ENCODE measurements at regions not wholly inside any gene's neighbourhood (a gene's known extent, or its start where the extent isn't known, plus 50 kb on each side); places are given as distances from the start of the nearest gene placed in this dataset.

DNA sequence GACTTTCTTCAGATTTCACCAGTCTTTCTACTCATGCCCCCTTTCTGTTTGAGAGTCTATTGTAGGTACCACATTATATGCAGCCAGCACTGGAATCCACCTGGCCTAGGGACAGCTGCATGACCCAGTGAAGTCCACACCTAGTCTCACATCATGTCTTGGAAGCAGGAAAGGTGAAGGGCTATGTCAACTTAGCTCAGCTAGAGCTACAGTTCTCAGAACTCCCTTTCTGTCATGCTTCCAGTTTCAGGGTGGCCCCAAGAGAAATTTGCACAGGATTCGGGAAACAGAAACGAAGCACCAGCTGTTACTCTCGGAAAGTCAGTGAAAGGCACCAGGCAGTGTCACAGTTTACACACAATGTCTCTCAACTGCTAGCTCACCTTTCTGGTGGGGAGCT is 51.6 kb upstream of the NLRP1 start:
- DNase-seq: no peak

DNA sequence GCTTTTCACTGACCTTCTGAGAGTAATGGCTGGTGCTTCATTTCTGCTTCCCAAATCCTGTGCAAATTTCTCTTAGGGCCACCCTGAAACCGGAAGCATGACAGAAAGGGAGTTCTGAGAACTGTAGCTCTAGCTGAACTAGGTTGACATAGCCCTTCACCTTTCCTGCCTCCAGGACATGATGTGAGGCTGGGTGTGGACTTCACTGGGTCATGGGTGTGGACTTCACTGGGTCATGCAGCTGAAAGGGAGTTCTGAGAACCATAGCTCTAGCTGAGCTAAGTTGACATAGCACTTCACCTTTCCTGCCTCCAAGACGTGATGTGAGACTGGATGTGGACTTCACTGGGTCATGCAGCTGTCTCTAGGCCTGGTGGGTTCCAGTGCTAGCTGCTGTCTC is 54.3 kb upstream of the NLRP1 start:
- DNase-seq: no peak

DNA sequence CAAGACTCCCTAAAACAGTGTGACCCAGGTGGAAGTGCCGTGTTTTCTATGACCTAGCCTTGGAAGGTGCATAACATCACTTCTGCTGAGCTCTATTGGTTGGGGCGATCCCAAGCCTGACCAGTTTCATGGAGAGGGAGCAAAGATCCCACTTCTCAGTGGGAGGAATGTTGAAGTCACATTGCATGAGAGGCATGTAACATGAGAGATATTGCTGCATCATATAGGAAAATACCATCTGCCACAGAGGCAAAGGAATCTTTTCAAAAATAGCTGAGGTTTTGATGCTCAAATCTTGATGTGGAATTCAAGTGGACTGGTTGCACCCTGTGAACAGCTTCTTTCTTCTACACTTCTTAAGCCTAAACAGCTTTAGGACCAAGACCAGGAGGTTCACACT is 56.4 kb upstream of the NLRP1 start:
- no peak for DNase-seq

DNA sequence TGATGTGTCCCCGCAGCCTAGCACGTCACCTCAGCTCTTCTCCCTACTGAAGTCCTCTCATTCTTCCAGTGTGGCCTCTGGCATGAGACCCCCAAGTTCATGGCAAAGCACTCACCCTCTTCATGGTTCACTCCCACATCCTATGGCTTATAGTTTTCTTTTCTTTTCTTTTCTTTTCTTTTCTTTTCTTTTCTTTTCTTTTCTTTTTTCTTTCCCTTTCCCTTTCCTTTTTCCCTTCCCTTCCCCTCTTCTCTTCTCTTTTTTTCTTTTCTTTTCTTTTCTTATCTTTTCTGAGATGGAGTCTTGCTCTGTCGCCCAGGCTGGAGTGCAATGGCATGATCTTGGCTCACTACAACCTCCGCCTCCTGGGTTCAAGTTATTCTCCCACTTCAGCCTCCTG is 58.4 kb upstream of the NLRP1 start:
- no peak for DNase-seq

DNA sequence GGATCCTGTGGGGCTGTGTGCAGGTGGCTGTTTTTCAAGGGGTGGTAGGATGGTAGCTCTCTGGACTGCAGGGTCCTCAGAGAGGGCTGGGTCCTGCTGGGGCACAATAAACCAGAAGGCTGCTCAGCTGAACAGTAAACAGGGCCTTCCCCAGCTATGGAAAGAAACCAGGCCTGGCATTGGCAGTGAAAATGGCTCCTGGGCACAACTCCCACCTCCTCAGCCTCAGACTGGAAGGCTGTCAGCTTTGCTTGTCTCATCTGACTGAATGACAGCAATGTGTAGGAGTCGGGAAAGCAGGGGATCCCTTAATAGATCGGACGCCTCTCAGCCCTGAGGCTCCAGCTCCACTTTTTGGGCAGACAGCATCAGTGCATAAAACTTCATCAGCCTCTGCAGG is 59.8 kb upstream of the NLRP1 start:
- no peak for DNase-seq

DNA sequence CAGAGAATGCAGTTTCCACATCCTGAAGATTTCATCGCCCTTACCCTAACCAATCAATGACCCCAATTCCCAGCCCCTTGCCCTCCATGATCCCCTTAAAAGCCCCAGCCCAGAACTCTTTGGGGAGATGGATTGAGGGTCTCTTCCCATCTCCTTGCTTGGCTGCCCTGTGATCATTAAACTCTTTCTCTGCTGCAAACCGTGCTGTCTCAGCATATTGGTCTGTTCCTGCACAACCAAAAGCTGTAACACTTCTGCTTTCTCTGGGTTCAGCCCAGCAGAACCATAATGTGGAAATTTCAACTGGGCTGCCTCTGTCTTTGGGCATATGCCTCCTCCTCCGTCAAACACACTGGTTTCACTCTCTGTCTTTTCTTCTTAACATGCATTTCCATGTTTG is 67.0 kb upstream of the NLRP1 start:
- no peak for DNase-seq

DNA sequence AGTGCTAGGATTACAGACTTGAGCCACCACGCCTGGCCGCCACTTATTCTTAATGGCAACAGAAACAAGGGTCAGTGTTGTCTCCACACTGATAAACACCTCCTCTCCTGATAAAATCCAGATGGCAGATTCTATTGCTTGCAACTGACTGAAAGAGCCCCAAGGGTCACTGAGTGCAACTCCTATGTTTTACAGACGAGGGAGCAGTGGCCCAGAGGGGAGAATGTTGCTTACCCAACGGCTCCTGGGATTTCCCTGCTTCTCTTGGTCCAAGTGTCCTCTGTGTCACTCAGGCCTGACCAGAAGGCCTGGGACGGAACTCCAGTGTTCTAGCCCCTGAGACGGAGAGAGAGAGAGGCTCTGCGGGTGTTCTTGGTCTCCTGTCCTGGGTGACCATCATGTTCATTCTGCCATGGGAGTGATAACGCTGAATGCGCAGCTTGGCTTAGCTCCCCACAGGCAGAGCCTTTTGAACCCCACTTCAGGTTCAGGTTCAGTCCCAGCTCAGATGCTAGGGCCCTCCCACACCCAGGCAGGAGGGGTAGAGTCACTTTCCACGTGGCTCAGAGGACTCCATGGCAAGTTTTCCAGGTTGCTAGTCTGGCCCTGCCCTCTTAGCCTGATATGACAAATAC is 77.3 kb upstream of the NLRP1 start:
- no peak for DNase-seq

DNA sequence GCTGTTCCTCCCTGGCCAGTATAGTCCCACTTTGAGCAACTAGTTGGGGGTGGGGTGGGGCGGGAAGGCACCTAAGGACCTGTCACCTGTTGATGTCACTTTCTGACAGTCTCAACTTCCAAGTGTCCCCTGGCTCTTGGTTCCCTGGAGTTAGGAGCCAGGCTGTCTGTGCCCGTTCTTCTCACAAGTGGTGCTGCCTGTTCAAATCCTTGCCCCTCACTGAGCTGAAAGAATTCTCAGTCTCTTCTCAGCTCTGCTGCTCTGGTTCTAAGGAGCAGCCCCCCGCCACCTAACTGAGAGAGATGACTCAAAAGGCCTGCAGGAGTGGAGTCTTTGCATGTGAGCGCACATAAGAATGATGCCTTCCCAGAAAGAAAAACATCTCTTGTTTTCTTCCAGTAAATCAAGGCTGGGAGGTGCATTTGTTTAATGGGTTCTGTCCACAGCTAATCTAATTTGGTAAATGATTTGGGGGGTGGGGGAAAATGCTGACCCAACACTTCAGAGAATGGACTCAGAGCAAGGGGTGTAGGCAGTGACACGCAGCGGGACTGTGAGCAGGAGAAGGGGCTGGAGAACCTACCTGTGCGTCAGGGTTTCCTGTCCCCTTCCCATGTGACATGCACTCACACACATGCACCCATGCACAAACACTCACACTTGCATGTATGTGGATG is 78.2 kb upstream of the NLRP1 start:
- no peak for DNase-seq

DNA sequence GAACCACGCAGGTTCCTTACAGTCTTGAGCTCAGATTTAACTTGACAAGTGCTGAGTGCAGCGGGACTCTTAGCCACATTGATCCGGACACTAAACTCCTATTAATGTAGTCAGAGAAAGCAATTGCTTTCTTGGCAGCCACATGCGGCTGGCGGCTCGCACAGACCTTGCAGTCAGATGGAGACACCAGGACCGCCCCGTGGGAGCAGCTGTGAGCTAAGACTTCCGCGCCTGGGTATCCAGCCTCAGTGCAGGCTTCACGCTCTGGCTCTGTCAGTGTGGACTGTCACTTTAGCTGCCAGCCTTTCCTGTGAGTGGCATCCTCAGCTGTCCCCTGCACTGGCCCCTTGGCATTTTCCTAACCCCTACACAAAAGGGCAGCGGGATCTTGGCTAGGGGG is 80.9 kb upstream of the NLRP1 start:
- DNase-seq: peak in 1 of 2 experiments; percentile 4

DNA sequence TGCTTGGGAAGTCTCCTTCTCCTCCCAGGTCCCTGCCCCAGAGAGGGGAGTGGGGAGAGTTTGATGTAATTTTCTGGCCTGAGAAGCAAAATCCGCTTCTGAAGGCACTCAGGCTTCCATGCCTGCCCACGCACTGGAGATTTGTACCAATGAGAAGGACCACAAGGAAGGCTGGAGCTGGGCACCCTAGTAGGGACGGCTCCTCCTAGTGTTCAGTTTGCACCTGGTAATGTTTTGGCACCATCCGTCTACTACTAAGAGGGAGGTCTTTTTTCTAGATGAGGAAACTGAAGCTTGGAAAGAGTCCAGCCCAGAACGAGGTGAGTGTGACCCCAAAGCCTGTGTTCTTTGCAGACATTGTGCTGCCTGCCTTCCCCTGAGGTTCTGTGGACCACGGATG is 83.6 kb upstream of the NLRP1 start:
- no peak for DNase-seq

DNA sequence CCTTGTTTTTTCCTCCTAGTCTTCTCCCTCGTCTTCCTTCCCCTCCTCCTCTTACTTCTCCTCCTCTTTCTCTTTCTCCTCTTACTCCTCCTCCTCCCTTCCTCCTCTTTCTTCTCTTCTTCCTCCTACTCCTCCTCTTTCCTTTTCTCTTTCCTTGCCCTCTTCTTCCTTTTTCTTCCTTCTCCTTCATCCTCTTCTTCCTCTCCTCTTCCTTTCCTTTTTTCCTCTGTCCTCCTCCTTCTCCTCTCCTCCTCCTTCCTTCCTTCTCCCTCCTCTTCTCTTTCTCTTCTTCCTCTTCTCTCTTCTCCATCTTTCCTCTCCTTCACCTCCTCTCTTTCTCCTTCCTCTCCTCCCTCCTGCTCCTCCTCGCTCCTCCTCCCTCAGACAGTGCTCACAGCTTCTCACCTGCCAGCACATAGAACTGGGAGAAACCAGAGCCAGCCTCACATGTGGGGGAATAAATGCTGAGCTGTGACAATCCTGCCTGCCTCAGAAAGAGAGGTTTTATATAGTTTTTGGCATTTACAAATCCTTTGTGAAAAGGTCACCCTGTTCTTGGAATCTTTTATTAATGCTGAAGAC is 84.3 kb upstream of the NLRP1 start:
- DNase-seq: no peak

DNA sequence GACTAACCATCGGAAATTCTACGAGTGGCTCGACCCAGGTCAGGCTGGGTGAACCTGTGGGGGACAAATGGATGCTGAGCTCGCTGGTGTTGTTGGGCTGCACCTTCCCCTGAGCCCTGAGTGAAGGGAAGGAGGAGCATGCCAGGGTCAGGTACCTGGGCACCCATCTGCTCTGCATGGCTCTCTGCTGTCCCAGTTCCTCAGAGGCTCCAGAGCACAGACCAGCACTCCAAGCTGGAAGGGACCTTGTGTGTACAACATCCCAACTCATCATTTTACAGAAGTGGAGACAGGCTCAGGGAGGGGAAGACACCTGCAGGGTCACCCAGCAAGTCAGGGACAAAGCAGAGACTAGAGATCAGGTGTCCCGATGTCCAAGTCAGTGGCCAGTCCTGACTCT is 84.9 kb upstream of the NLRP1 start:
- no peak for DNase-seq

DNA sequence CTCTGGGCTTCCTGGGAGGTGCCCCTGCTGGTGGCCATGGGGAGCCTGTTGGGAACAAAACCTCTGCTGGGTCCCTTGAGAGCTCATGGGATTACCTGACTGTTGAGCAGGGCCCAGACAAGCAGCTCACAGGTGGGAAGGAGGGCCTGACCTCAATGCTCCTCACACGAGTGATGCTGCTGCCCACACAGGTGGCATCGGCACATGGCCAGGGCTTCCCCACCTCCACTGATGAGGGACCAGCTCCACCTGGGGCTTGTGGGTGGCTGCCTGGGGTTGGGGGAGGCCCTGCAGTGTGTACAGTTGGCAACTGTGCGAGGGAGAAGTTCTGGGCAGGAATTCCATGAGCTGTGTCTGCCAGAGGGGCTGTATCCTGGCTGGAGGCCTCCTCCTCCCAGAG is 87.8 kb upstream of the NLRP1 start:
- no peak for DNase-seq

DNA sequence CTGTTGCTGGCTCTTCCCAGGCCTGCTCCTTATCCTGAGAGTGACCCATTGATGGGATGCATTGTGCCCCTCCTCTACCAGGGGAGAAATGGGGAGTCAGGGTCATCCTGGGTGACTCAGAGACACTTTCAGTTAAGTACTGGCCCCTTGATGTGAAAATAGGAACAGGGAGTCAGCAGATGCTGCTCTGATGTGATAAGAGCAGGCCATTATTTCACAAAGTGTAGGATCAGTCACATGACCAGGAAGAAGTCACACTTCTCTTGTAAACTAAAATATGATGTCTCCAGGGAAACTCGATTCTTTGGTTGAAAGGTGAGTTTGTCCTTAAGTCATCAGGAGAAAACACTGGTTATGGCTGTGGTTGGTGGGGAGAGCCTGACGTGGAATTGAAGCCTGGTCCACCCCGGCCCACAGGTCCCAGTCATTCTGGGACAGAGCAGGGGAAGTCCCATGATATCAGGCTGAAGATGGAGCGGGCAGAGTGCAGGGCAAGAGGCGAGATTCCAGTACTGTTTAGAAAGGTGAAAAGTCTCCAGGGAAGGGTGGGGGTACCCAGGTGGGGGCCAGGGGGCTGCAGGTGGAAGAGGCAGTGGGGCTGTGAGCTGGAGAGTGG is 88.6 kb upstream of the NLRP1 start:
- no peak for DNase-seq

DNA sequence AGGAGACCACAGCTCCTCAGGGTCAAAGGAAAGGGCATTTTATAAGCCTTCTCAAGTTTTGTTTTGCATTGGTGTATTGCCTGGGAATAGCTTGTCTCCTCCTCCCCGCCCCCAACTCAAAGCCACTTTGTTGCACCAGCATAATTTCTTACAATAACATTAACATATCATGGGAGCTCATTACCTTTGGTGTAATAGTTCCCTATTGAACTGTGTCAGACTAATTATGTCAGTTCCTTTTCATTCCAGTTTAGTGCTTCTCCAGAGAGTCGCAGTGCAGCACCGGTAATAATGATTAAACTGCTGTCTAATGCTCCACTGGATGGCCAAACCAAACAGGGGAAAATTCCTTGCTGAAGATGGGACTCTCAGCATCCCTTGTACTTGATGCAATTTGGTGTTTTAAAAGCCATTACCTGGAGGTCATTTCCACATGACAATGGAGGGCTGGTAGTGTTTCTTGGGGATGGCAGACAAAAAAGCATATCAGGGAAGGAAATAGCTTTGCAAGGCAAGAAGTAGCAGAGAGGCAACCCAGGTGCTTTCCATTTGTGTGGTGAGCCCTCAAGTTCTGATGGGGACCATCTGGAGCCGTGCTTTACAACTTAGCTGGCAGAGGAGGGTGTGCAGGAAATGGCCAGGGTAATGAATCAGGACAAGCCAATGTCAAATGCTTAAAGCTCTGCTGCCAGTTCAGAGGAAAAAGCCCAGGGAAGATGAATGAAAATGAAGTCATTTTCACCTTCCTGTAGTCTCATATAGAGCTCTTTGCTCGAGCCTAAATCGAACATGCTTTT is 91.5 kb upstream of the NLRP1 start:
- no peak for DNase-seq

DNA sequence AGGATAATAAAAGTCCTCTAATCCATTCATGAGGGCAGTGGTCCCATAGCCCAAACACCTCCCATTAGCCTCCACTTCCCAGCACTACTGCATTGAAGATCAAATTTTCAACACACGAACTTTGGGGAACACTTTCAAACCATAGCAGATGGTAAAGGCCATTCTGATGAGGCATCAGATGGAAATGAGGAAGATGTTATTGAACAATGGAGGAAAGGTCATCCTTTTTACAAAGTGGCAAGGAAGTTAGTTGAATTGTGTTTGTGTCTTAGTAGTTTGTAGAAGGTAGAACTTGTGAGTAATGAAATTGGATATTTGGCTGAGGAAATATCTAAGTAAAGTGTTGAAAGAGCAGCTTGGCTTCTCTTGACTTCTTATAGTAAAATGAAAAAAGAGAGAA is 93.3 kb upstream of the NLRP1 start:
- no peak for DNase-seq

DNA sequence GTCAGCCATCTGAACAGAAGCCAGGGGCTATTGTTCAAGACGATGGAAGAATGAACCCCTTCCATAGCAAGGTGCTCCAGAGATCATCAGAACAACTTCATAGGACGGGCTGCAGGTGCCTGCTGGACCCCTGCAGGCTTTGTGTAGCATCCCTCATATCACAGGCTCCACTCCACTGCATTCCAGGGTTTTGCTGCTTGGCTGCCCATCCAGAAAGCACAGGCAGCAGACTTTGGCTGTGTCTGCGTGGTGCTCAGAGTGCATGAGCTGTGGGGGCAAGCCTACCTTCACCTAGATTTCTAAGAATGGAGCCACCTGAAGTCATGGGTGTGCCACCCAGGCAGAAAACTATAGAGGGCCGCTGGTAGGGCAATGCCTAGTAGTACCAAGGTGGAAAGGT is 93.9 kb upstream of the NLRP1 start:
- DNase-seq: no peak

DNA sequence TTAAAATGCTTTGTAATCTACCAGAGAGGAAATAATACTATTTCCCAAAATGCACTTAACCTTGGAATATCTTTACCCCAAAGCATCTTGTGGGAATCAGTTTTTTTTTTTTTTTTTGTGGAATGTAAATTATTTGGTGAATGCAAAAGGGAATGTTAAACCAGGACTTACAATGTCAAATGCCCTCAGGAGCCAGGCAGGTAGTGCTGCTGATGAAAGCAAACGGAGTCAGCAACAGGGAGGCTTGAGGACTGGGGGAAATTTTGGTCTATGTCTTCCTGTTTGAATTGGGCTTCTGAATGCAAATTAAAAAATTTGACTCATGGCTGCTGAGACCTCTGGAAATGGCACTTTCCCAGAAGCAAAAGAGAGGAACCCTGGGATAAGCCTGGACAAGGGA is 96.5 kb upstream of the NLRP1 start:
- DNase-seq: no peak

DNA sequence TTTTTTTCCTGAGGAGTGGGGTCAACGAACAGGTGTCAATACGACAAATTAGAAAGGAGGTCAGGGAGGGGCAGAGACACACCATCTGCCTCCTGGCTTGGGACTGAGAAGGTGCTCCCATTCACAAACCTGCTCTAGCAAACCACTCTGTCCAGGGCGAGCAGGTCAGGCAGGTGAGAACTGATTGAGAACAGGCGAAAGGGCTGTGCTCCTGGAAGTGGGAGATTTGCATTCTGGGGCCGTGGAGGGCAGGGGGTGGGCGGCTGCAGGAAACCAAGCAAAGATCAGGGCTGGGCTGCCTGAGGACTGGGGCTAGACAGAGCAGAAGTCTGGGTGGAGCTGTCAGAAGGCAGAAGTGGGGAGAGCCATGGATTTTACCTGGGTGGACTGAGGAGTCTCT is 98.9 kb upstream of the NLRP1 start:
- no peak for DNase-seq

DNA sequence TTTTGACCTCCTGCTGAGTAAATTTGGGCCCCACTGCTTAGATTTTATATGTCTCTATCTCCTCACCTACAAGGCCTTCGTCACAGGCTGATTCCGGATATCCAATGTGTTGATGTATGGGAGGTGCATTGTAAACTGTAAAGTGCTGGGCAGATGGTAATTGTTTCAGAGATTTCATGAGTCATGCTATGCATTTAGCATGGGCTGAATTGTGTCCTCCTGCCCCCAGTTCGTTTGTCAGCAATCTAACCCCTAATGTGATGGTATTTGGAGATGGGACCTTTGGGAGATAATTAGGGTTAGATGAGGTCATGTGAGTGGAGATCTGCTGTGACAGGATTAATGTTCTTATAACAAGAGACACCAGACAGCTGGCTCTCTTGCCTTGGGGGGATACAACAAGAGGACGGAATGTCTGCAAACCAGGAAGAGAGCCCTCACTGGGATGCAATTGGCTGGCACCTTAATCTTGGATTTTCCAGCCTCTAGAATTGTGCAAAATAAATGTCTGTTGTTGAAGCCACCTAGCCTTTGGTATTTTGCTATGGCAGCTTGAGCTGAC is 101.8 kb upstream of the NLRP1 start:
- DNase-seq: no peak

DNA sequence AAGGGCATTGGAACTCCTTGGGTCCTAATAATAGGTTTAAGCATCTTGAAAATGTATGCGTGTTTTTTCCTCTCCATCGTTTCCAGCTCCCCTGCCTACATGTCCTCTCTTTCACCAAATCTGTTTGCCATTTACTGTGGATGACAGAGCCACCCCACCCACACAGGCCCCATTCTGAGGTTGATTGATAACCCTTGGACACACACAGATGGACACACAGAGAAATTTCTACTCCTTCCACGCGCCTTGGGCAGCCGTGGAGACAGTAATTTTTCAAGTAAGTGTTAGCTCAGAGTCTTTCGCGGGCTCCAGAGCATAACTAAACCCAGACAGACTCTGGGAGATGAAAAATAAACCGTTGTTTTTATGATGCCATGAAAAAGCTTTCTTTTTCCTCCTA is 103.3 kb upstream of the NLRP1 start:
- DNase-seq: no peak

DNA sequence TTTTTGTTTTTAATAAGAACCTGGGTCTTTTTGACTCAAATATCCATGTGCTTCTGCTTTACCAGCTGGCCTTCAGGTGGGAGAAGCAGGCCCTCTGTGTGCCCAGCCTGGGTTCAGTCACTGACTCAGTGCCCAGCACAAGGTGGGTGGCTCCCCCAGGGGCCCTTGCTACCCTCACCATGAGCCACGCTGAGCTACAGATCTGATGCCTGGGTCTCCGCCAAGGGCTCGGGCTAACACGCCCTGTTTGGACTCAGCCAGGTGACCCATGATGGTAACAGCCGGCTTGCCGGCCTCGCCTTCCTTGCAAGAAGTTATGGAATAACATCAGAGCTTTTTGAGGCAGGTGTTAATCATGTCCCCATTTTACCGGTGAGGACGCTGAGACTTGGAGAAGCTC is 109.5 kb upstream of the NLRP1 start:
- no peak for DNase-seq

DNA sequence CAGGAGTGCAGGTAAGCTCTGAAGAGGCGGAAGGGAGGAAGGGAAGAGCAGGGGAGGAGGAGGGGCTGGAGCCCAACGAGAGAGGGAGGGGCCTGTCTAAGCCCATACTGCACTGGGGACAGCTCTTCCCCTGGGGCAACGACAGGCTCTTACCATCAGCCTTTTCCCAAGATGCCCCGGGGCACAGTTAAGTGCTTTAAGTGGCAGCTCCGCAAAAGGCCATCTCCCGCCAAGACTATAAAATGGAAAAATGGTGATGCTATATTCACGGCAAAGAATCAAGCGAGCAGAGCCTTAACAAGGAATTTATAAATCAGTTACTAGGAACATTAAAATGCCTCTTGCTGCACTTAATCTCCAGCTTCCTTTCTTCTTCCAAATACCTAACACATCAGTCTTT is 110.2 kb upstream of the NLRP1 start:
- no peak for DNase-seq

All from NCI-H524 (cell line).